H1 (cell line): ENCODE measurements at regions not wholly inside any gene's neighbourhood (a gene's known extent, or its start where the extent isn't known, plus 50 kb on each side); places are given as distances from the start of the nearest gene placed in this dataset.

Source experiments
- NRF1 ChIP-seq: IDR thresholded peaks from 2 replicates; pipeline ENCODE4 v1.6.1; 2011; ENCODE audit warnings: mild to moderate bottlenecking, low read depth, low read length, improper control_type of control experiment
- SP2 ChIP-seq: IDR thresholded peaks from 2 replicates; pipeline ENCODE4 v1.6.1; 2012; ENCODE audit warnings: mild to moderate bottlenecking, low read length, inconsistent platforms

DNA sequence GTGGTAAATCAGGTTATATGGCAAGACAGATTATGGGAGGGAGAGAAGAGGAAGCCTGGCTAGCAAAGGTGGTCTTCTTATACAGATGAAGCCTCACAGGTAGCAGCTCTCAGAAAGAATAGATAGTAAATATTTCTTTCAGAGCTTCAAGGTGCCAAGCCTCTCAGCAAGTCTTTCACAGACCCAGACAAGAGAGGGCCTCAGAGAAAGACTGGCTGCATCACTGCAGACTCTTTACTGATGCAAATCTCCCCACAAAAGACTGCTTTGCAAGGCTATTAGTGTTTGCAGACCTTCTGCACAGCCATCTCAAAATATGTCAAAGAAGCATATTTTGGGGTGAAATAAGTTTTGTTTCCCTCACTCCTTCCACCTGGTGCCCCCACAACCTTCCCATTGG lies 372.4 kb upstream of the RND3 start (continued):
- no peak for TF ChIP-seq SP2
- no peak for TF ChIP-seq NRF1
